ENCODE measurements at regions not wholly inside any gene's neighbourhood (a gene's known extent, or its start where the extent isn't known, plus 50 kb on each side); places are given as distances from the start of the nearest gene placed in this dataset.

DNA sequence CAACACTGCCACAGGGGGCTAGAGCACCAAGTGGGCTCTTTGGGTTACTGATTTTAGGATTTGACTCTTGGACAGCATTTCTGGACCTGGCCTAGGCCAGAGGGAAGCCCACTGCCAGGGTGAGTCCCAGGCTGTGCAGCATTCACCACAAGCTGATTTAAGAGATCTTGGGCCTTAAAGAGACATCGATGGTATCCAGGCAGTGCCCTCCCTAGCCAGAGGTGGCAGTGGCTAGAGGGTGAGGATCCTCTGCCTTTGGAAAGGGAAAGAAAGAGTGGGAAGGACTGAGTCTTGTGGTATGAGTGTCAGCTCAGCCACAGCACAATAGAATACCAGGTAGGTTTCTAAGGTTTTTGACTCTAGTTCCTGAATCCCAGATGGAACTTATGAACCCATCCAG is 613.9 kb downstream of the FAT4 start:
- TF ChIP-seq RORB (CRISPR knock-in tag; IDR thresholded peaks at IDR 0.05) (no peak), TP53 (CRISPR knock-in tag; IDR thresholded peaks at IDR 0.05) (no peak), GRHL2 (CRISPR knock-in tag; IDR thresholded peaks at IDR 0.05; ENCODE audit: insufficient replicate concordance, severe bottlenecking) (no peak), SOX15 (CRISPR knock-in tag; IDR thresholded peaks at IDR 0.05) (no peak), GTF2I (CRISPR knock-in tag; conservative IDR thresholded peaks at IDR 0.05) (no peak), TEAD1 (CRISPR knock-in tag; IDR thresholded peaks at IDR 0.05) (no peak), ESRRA (CRISPR knock-in tag; IDR thresholded peaks at IDR 0.05; ENCODE audit: borderline replicate concordance) (no peak), SP1 (CRISPR knock-in tag; conservative IDR thresholded peaks at IDR 0.05) (no peak), GABPB1 (CRISPR knock-in tag; IDR thresholded peaks at IDR 0.05) (no peak), EMX1 (CRISPR knock-in tag; IDR thresholded peaks at IDR 0.05) (no peak), ZNF232 (CRISPR knock-in tag; IDR thresholded peaks at IDR 0.05) (no peak)
- TF ChIP-seq, protein P1, sequence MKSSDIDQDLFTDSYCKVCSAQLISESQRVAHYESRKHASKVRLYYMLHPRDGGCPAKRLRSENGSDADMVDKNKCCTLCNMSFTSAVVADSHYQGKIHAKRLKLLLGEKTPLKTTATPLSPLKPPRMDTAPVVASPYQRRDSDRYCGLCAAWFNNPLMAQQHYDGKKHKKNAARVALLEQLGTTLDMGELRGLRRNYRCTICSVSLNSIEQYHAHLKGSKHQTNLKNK (CRISPR knock-in tag; IDR thresholded peaks at IDR 0.05), result no peak
- TF ChIP-seq, protein P2, sequence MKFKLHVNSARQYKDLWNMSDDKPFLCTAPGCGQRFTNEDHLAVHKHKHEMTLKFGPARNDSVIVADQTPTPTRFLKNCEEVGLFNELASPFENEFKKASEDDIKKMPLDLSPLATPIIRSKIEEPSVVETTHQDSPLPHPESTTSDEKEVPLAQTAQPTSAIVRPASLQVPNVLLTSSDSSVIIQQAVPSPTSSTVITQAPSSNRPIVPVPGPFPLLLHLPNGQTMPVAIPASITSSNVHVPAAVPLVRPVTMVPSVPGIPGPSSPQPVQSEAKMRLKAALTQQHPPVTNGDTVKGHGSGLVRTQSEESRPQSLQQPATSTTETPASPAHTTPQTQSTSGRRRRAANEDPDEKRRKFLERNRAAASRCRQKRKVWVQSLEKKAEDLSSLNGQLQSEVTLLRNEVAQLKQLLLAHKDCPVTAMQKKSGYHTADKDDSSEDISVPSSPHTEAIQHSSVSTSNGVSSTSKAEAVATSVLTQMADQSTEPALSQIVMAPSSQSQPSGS (CRISPR knock-in tag; IDR thresholded peaks at IDR 0.05; ENCODE audit: borderline replicate concordance, low read depth), result no peak
- TF ChIP-seq, protein P3, sequence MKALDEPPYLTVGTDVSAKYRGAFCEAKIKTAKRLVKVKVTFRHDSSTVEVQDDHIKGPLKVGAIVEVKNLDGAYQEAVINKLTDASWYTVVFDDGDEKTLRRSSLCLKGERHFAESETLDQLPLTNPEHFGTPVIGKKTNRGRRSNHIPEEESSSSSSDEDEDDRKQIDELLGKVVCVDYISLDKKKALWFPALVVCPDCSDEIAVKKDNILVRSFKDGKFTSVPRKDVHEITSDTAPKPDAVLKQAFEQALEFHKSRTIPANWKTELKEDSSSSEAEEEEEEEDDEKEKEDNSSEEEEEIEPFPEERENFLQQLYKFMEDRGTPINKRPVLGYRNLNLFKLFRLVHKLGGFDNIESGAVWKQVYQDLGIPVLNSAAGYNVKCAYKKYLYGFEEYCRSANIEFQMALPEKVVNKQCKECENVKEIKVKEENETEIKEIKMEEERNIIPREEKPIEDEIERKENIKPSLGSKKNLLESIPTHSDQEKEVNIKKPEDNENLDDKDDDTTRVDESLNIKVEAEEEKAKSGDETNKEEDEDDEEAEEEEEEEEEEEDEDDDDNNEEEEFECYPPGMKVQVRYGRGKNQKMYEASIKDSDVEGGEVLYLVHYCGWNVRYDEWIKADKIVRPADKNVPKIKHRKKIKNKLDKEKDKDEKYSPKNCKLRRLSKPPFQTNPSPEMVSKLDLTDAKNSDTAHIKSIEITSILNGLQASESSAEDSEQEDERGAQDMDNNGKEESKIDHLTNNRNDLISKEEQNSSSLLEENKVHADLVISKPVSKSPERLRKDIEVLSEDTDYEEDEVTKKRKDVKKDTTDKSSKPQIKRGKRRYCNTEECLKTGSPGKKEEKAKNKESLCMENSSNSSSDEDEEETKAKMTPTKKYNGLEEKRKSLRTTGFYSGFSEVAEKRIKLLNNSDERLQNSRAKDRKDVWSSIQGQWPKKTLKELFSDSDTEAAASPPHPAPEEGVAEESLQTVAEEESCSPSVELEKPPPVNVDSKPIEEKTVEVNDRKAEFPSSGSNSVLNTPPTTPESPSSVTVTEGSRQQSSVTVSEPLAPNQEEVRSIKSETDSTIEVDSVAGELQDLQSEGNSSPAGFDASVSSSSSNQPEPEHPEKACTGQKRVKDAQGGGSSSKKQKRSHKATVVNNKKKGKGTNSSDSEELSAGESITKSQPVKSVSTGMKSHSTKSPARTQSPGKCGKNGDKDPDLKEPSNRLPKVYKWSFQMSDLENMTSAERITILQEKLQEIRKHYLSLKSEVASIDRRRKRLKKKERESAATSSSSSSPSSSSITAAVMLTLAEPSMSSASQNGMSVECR (CRISPR knock-in tag; IDR thresholded peaks at IDR 0.05; ENCODE audit: borderline replicate concordance), result no peak
- TF ChIP-seq, protein P4, sequence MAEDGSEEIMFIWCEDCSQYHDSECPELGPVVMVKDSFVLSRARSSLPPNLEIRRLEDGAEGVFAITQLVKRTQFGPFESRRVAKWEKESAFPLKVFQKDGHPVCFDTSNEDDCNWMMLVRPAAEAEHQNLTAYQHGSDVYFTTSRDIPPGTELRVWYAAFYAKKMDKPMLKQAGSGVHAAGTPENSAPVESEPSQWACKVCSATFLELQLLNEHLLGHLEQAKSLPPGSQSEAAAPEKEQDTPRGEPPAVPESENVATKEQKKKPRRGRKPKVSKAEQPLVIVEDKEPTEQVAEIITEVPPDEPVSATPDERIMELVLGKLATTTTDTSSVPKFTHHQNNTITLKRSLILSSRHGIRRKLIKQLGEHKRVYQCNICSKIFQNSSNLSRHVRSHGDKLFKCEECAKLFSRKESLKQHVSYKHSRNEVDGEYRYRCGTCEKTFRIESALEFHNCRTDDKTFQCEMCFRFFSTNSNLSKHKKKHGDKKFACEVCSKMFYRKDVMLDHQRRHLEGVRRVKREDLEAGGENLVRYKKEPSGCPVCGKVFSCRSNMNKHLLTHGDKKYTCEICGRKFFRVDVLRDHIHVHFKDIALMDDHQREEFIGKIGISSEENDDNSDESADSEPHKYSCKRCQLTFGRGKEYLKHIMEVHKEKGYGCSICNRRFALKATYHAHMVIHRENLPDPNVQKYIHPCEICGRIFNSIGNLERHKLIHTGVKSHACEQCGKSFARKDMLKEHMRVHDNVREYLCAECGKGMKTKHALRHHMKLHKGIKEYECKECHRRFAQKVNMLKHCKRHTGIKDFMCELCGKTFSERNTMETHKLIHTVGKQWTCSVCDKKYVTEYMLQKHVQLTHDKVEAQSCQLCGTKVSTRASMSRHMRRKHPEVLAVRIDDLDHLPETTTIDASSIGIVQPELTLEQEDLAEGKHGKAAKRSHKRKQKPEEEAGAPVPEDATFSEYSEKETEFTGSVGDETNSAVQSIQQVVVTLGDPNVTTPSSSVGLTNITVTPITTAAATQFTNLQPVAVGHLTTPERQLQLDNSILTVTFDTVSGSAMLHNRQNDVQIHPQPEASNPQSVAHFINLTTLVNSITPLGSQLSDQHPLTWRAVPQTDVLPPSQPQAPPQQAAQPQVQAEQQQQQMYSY (CRISPR knock-in tag; IDR thresholded peaks at IDR 0.05), result no peak
- DNase-seq (ENCODE audit: low spot score) (no peak), ATAC-seq (peak; percentile 90)
- Mint-ChIP-seq H3K4me1 (no peaks in the 10 kb centered on the region), H3K27me3 (ENCODE audit: low read depth) (no peaks in the 10 kb centered on the region), H3K36me3 (0 out of 2 replicates have a peak, but pooled peaks cover 3% of the 10 kb centered on the region), H3K4me3 (no peak overlapping the region), H3K9me3 (peaks cover 28% of the 10 kb centered on the region), H3K27ac (no peak overlapping the region)
- POLR2A ChIA-PET, result no interaction called here
- CTCF ChIA-PET, result no interaction called here

DNA sequence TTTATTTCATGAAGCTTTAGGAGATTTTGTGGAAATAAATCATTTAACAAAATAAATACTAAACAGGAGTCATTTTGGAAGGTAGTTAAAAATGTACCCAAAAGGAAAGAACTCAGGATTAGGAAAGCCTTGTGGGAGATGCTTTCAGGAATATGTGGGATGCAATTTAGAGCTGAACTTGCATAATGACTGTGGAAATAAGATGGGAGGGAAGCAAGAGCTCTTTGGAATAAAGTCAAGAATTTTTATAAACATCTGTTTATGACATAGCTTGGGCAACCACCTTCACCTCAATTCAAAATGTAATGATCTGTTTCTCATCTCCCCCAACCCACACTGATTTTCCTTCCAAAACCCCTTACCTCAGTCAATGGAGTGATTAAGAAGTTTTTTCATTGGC is 623.8 kb downstream of the FAT4 start:
- POLR2A ChIA-PET, result no interaction called here
- CTCF ChIA-PET, result no interaction called here
- Mint-ChIP-seq H3K4me3 (no peak overlapping the region), H3K27me3 (ENCODE audit: low read depth) (no peaks in the 10 kb centered on the region), H3K4me1 (no peaks in the 10 kb centered on the region), H3K9me3 (peaks cover 6% of the 10 kb centered on the region), H3K27ac (no peak overlapping the region), H3K36me3 (0 out of 2 replicates have a peak, but pooled peaks cover 4% of the 10 kb centered on the region)
- no peak for DNase-seq (ENCODE audit: low spot score)
- no peak for ATAC-seq
- TF ChIP-seq ZNF219 (CRISPR knock-in tag; IDR thresholded peaks at IDR 0.05; ENCODE audit: borderline replicate concordance) (no peak), MXD4 (CRISPR knock-in tag; IDR thresholded peaks at IDR 0.05; ENCODE audit: borderline replicate concordance) (no peak), EMX1 (CRISPR knock-in tag; IDR thresholded peaks at IDR 0.05) (no peak), SMAD4 (CRISPR knock-in tag; IDR thresholded peaks at IDR 0.05) (no peak), NFATC4 (CRISPR knock-in tag; IDR thresholded peaks at IDR 0.05) (no peak), NR1H2 (CRISPR knock-in tag; IDR thresholded peaks at IDR 0.05) (no peak), NR2C2 (CRISPR knock-in tag; IDR thresholded peaks at IDR 0.05) (no peak)
- TF ChIP-seq, protein P5, sequence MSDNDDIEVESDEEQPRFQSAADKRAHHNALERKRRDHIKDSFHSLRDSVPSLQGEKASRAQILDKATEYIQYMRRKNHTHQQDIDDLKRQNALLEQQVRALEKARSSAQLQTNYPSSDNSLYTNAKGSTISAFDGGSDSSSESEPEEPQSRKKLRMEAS (CRISPR knock-in tag; IDR thresholded peaks at IDR 0.05), result no peak
- TF ChIP-seq, protein P3 (CRISPR knock-in tag; IDR thresholded peaks at IDR 0.05; ENCODE audit: borderline replicate concordance), result no peak
